NCI-H1417 (cell line): ENCODE measurements at regions not wholly inside any gene's neighbourhood (a gene's known extent, or its start where the extent isn't known, plus 50 kb on each side); places are given as distances from the start of the nearest gene placed in this dataset.
"Not testable (repeated sequence)": the region's sequence is repeated elsewhere in the genome, so short reads cannot be mapped to it uniquely, and the experiment has no call there.

Experiments
- DNase-seq, 3 experiments: peaks; one replicate each; lab custom pipeline; 2025; lab: John Stamatoyannopoulos, UW

GRCh38 chr12:125999628-126000027 lies 934.4 kb downstream of the AACS start:
- no peak for DNase-seq

GRCh38 chr12:126019385-126019784 lies 954.1 kb downstream of the AACS start:
- no peak for DNase-seq

- no peak for DNase-seq
These were observed 956.4 kb downstream of the AACS start for GRCh38 chr12:126021675-126022074.

GRCh38 chr12:126027825-126028224 lies 962.6 kb downstream of the AACS start:
- no peak for DNase-seq

GRCh38 chr12:126030573-126030972 lies 965.3 kb downstream of the AACS start:
- DNase-seq: no peak

- no peak for DNase-seq
These were observed 968.5 kb downstream of the AACS start for GRCh38 chr12:126033751-126034150.

- DNase-seq: no peak
These were observed 971.1 kb downstream of the AACS start for GRCh38 chr12:126036348-126036747.

GRCh38 chr12:126038434-126038833 lies 973.2 kb downstream of the AACS start:
- no peak for DNase-seq

GRCh38 chr12:126040307-126040706 lies 975.1 kb downstream of the AACS start:
- no peak for DNase-seq

GRCh38 chr12:126042286-126042685 lies 977.1 kb downstream of the AACS start:
- DNase-seq: no peak

GRCh38 chr12:126049501-126049900 lies 984.3 kb downstream of the AACS start:
- DNase-seq: not testable (repeated sequence)

- peak in 1 of 3 experiments; percentile 14 for DNase-seq
These were observed 986.4 kb downstream of the AACS start for GRCh38 chr12:126051611-126052107.

- DNase-seq: no peak
These were observed 990.3 kb downstream of the AACS start for GRCh38 chr12:126055521-126055920.

GRCh38 chr12:126061777-126062176 lies 996.5 kb downstream of the AACS start:
- no peak for DNase-seq

GRCh38 chr12:126064028-126064427 lies 998.8 kb downstream of the AACS start:
- DNase-seq: no peak

- DNase-seq: no peak
These were observed 1002.5 kb downstream of the AACS start for GRCh38 chr12:126067626-126068329.

GRCh38 chr12:126069549-126070165 lies 1004.4 kb downstream of the AACS start:
- peak; percentile 26 to 62 (median 35) for DNase-seq

GRCh38 chr12:126076515-126076914 lies 1011.3 kb downstream of the AACS start:
- DNase-seq: no peak

GRCh38 chr12:126083926-126084325 lies 1018.7 kb downstream of the AACS start:
- no peak for DNase-seq

GRCh38 chr12:126084480-126084879 lies 1019.2 kb downstream of the AACS start:
- no peak for DNase-seq

- DNase-seq: no peak
These were observed 1021.0 kb downstream of the AACS start for GRCh38 chr12:126086242-126086641.

- no peak for DNase-seq
These were observed 1022.5 kb downstream of the AACS start for GRCh38 chr12:126087692-126088091.

GRCh38 chr12:126093908-126094307 lies 1028.7 kb downstream of the AACS start:
- DNase-seq: no peak
